HepG2 (cell line): ENCODE measurements at regions not wholly inside any gene's neighbourhood (a gene's known extent, or its start where the extent isn't known, plus 50 kb on each side); places are given as distances from the start of the nearest gene placed in this dataset.

ENCODE experiments used
- ATAC-seq: fragments of 200-7000 bp; cut with Tn5 transposase; 3 replicates; pipeline ENCODE4 v1.9.1; 2020; ENCODE audit warnings: mild to moderate bottlenecking, moderate library complexity
- BruUV-seq: library from RNA; stranded (reverse); fragments of 400-500 nt; replicated peaks from 2 replicates; lab custom pipeline; 2021; lab: Mats Ljungman, UMichigan
- CTCF ChIA-PET: fragments of 300-600 bp; formaldehyde crosslinking; extraction: SDS; loops from one replicate; lab custom pipeline; 2021; ENCODE audit warnings: low total read pairs, inconsistent platforms, low intra/inter-chr PET ratio; lab: Yijun Ruan, JAX
- POLR2A ChIA-PET: fragments of 350-600 bp; sonication (Branson Sonifier 250); formaldehyde crosslinking; loops from one replicate; lab custom pipeline; 2020; ENCODE audit warnings: antibody characterized with exemption, inconsistent platforms; lab: Yijun Ruan, JAX
- DNase-seq: peaks from one replicate; pipeline ENCODE4 v3.0.0-alpha.2; 2015; ENCODE audit warnings: low spot score
- FAIRE-seq: peaks from 3 replicates; lab custom pipeline; 2011; peaks lifted over from hg19 to GRCh38; lab: Jason Lieb, UNC
- H2AFZ ChIP-seq: one replicate; pipeline ENCODE4 v1.6.1; 2011; ENCODE audit warnings: low read length, inconsistent platforms
- H3K27ac ChIP-seq: fragments of 300-600 bp; 3 replicates; pipeline ENCODE4 v1.8.0; 2011; ENCODE audit warnings: mixed run types, mild to moderate bottlenecking, mixed read lengths, low read length, inconsistent platforms; ENCODE audit not compliant: insufficient read depth; ENCODE audit errors: extremely low read length
- H3K27me3 ChIP-seq, 2 experiments: fragments of 200-600 bp in 1 of 2; 2 replicates in 1 of 2; 3 replicates in 1 of 2; pipeline versions ENCODE4 v1.6.0 to v1.8.0; 2011; ENCODE audit warnings: low read length in 2 of 2, mild to moderate bottlenecking in 2 of 2, moderate library complexity in 2 of 2, inconsistent platforms in 1 of 2; ENCODE audit not compliant: insufficient read depth in 2 of 2, control insufficient read depth in 1 of 2
- H3K36me3 ChIP-seq, 2 experiments: fragments of 200-600 bp in 1 of 2; replicated peaks in 1 of 2; 2 replicates in 1 of 2; 3 replicates in 1 of 2; pipeline versions ENCODE4 v1.5.1 to v1.8.0; 2011; ENCODE audit warnings: low read length in 2 of 2, inconsistent platforms in 1 of 2; ENCODE audit not compliant: insufficient read depth in 2 of 2, control insufficient read depth in 1 of 2
- H3K4me1 ChIP-seq: 2 replicates; pipeline ENCODE4 v1.5.1; 2012; ENCODE audit warnings: low read length, inconsistent platforms; ENCODE audit not compliant: insufficient read depth
- H3K4me2 ChIP-seq: 2 replicates; pipeline ENCODE4 v1.6.0; 2011; ENCODE audit warnings: low read depth, low read length, inconsistent platforms
- H3K4me3 ChIP-seq, 3 experiments: fragments of 200-600 bp in 1 of 3; sonication (generic), shearing (Covaris generic) in 1 of 3; replicated peaks in 1 of 3; 2 replicates each; pipeline ENCODE4 v1.5.1; 2011 to 2016; ENCODE audit warnings: low read length in 3 of 3, inconsistent platforms in 2 of 3, low read depth in 2 of 3, mild to moderate bottlenecking in 2 of 3, control low read depth in 1 of 3, mixed read lengths in 1 of 3; ENCODE audit not compliant: insufficient read depth in 1 of 3
- H3K79me2 ChIP-seq: one replicate; pipeline ENCODE4 v1.6.1; 2011; ENCODE audit warnings: low read length, inconsistent platforms; ENCODE audit not compliant: insufficient read depth
- H3K9ac ChIP-seq: 2 replicates; pipeline ENCODE4 v1.6.0; 2011; ENCODE audit warnings: mild to moderate bottlenecking, low read depth, low read length, inconsistent platforms; ENCODE audit not compliant: insufficient read depth
- H3K9me3 ChIP-seq: 2 replicates; pipeline ENCODE4 v1.5.1; 2012; ENCODE audit warnings: mild to moderate bottlenecking, low read length
- H4K20me1 ChIP-seq: 2 replicates; pipeline ENCODE4 v1.6.0; 2011; ENCODE audit warnings: inconsistent platforms, mild to moderate bottlenecking, low read length, moderate library complexity; ENCODE audit not compliant: insufficient read depth
- HOXD1 ChIP-seq: sonication (generic); formaldehyde crosslinking; IDR thresholded peaks from 2 replicates; pipeline ENCODE4 v1.5.0; 2020; ENCODE audit warnings: missing genetic modification reagents
- SP140L ChIP-seq: sonication (generic); formaldehyde crosslinking; IDR thresholded peaks from 2 replicates; pipeline ENCODE4 v1.4.0; 2020; ENCODE audit warnings: missing genetic modification reagents, borderline replicate concordance
- ZNF20 ChIP-seq: sonication (generic); formaldehyde crosslinking; IDR thresholded peaks from 2 replicates; pipeline ENCODE4 v1.4.0; 2020; ENCODE audit warnings: mild to moderate bottlenecking, moderate library complexity, missing genetic modification reagents
- ZNF234 ChIP-seq: sonication (generic); formaldehyde crosslinking; conservative IDR thresholded peaks from 2 replicates; pipeline ENCODE4 v1.5.1; 2020; ENCODE audit warnings: mild to moderate bottlenecking, missing genetic modification reagents
- ZNF678 ChIP-seq: sonication (generic); formaldehyde crosslinking; IDR thresholded peaks from 2 replicates; pipeline ENCODE4 v1.4.0; 2020; ENCODE audit warnings: mild to moderate bottlenecking, missing genetic modification reagents
- ZNF720 ChIP-seq: sonication (generic); formaldehyde crosslinking; IDR thresholded peaks from 2 replicates; pipeline ENCODE4 v1.4.0; 2020; ENCODE audit warnings: missing genetic modification reagents
- ZNF775 ChIP-seq: sonication (generic); formaldehyde crosslinking; IDR thresholded peaks from 2 replicates; pipeline ENCODE4 v1.4.0; 2020; ENCODE audit warnings: missing genetic modification reagents, mild to moderate bottlenecking, moderate library complexity, borderline replicate concordance
- WGBS: methylation state at CpG from one replicate; pipeline ENCODE4 v1.1.6; 2017; ENCODE audit warnings: low lambda C conversion rate; 5-methylcytosine and 5-hydroxymethylcytosine counted together
- in situ Hi-C: cut with HindIII; loops from 2 replicates; pipeline ENCODE4 v1.10.0; 2017; ENCODE audit warnings: low pct_unique_long_range_greater_than_20kb; ENCODE audit not compliant: extremely low pct_ligation_motif_present
- intact Hi-C: fragments of 100-400 bp; cut with micrococcal nuclease; formaldehyde crosslinking; loops from one replicate; pipeline ENCODE4 v1.10.0; 2022; ENCODE audit not compliant: unreplicated experiment
- TF ChIP-seq, protein P1 (sequence below): IDR thresholded peaks from 2 replicates; pipeline ENCODE4 v1.6.1; 2016; ENCODE audit warnings: control low read depth
- TF ChIP-seq, protein P2 (sequence below): sonication (generic); formaldehyde crosslinking; IDR thresholded peaks from 2 replicates; pipeline ENCODE4 v1.4.0; 2020; ENCODE audit warnings: missing genetic modification reagents
- TF ChIP-seq, protein P3 (sequence below): sonication (generic); formaldehyde crosslinking; IDR thresholded peaks from 2 replicates; pipeline ENCODE4 v1.4.0; 2020; ENCODE audit warnings: missing genetic modification reagents, borderline replicate concordance
- TF ChIP-seq, protein P4 (sequence below): sonication (generic); formaldehyde crosslinking; IDR thresholded peaks from 2 replicates; pipeline ENCODE4 v1.4.0; 2020; ENCODE audit warnings: mild to moderate bottlenecking, missing genetic modification reagents
- TF ChIP-seq, protein P5 (sequence below): sonication (generic); formaldehyde crosslinking; IDR thresholded peaks from 2 replicates; pipeline ENCODE4 v1.4.0; 2020; ENCODE audit warnings: missing genetic modification reagents
- TF ChIP-seq, protein P6 (sequence below): sonication (generic); formaldehyde crosslinking; IDR thresholded peaks from 2 replicates; pipeline ENCODE4 v1.4.0; 2020; ENCODE audit warnings: mild to moderate bottlenecking, low read depth, missing genetic modification reagents

DNA sequence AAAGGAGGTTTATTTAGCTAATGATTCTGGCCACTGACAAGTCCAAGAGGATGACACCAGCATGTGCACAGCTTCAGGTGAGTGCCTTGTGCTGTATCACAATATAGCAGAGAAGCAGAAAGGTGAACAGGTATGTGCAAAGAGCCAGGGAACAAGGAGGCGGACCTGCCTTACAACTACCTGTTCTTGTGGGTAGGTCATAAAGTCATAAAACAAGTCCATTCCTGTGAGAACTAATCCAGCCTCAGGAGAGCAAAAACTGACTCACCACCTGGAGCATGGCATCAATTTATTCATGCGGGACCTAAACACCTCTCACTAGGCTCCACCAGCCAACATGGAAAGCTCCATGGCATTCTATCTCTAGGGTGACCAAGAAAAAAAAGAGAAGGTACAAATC lies 234.2 kb downstream of the ASXL3 start:
- Histone ChIP-seq H2AFZ (no peak overlapping the region), H3K9ac (no peak overlapping the region), H3K36me3 (no peaks in the 10 kb centered on the region), H3K27me3 (no peaks in the 10 kb centered on the region), H3K9me3 (no peaks in the 10 kb centered on the region), H3K27ac (no peak overlapping the region), H3K79me2 (no peaks in the 10 kb centered on the region), H3K4me2 (no peak overlapping the region), H3K4me3 (no peak overlapping the region), H4K20me1 (no peaks in the 10 kb centered on the region), H3K4me1 (no peaks in the 10 kb centered on the region)
- ATAC-seq (no peak), DNase-seq (no peak), FAIRE-seq (no peak)
- CTCF ChIA-PET = no interaction called here
- in situ Hi-C loops (no loop called here), intact Hi-C loops (no loop called here)
- 31% methylated on average over 2 of the region's 2 CpGs for whole genome bisulfite sequencing
- no TSS peak for BruUV-seq
- POLR2A ChIA-PET = no interaction called here
- no peak for TF ChIP-seq ZNF20
- TF ChIP-seq, protein P1, sequence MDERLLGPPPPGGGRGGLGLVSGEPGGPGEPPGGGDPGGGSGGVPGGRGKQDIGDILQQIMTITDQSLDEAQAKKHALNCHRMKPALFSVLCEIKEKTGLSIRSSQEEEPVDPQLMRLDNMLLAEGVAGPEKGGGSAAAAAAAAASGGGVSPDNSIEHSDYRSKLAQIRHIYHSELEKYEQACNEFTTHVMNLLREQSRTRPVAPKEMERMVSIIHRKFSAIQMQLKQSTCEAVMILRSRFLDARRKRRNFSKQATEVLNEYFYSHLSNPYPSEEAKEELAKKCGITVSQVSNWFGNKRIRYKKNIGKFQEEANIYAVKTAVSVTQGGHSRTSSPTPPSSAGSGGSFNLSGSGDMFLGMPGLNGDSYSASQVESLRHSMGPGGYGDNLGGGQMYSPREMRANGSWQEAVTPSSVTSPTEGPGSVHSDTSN (CRISPR knock-in tag) = no peak
- no peak for TF ChIP-seq ZNF775
- TF ChIP-seq SP140L (CRISPR knock-in tag) = no peak
- TF ChIP-seq, protein P2, sequence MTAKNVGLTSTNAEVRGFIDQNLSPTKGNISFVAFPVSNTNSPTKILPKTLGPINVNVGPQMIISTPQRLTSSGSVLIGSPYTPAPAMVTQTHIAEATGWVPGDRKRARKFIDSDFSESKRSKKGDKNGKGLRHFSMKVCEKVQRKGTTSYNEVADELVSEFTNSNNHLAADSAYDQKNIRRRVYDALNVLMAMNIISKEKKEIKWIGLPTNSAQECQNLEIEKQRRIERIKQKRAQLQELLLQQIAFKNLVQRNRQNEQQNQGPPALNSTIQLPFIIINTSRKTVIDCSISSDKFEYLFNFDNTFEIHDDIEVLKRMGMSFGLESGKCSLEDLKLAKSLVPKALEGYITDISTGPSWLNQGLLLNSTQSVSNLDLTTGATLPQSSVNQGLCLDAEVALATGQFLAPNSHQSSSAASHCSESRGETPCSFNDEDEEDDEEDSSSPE (CRISPR knock-in tag) = no peak
- TF ChIP-seq ZNF234 = no peak
- TF ChIP-seq, protein P3, sequence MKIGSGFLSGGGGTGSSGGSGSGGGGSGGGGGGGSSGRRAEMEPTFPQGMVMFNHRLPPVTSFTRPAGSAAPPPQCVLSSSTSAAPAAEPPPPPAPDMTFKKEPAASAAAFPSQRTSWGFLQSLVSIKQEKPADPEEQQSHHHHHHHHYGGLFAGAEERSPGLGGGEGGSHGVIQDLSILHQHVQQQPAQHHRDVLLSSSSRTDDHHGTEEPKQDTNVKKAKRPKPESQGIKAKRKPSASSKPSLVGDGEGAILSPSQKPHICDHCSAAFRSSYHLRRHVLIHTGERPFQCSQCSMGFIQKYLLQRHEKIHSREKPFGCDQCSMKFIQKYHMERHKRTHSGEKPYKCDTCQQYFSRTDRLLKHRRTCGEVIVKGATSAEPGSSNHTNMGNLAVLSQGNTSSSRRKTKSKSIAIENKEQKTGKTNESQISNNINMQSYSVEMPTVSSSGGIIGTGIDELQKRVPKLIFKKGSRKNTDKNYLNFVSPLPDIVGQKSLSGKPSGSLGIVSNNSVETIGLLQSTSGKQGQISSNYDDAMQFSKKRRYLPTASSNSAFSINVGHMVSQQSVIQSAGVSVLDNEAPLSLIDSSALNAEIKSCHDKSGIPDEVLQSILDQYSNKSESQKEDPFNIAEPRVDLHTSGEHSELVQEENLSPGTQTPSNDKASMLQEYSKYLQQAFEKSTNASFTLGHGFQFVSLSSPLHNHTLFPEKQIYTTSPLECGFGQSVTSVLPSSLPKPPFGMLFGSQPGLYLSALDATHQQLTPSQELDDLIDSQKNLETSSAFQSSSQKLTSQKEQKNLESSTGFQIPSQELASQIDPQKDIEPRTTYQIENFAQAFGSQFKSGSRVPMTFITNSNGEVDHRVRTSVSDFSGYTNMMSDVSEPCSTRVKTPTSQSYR = no peak
- TF ChIP-seq, protein P4, sequence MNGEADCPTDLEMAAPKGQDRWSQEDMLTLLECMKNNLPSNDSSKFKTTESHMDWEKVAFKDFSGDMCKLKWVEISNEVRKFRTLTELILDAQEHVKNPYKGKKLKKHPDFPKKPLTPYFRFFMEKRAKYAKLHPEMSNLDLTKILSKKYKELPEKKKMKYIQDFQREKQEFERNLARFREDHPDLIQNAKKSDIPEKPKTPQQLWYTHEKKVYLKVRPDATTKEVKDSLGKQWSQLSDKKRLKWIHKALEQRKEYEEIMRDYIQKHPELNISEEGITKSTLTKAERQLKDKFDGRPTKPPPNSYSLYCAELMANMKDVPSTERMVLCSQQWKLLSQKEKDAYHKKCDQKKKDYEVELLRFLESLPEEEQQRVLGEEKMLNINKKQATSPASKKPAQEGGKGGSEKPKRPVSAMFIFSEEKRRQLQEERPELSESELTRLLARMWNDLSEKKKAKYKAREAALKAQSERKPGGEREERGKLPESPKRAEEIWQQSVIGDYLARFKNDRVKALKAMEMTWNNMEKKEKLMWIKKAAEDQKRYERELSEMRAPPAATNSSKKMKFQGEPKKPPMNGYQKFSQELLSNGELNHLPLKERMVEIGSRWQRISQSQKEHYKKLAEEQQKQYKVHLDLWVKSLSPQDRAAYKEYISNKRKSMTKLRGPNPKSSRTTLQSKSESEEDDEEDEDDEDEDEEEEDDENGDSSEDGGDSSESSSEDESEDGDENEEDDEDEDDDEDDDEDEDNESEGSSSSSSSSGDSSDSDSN (CRISPR knock-in tag) = no peak
- TF ChIP-seq HOXD1 (CRISPR knock-in tag) = no peak
- TF ChIP-seq, protein P5, sequence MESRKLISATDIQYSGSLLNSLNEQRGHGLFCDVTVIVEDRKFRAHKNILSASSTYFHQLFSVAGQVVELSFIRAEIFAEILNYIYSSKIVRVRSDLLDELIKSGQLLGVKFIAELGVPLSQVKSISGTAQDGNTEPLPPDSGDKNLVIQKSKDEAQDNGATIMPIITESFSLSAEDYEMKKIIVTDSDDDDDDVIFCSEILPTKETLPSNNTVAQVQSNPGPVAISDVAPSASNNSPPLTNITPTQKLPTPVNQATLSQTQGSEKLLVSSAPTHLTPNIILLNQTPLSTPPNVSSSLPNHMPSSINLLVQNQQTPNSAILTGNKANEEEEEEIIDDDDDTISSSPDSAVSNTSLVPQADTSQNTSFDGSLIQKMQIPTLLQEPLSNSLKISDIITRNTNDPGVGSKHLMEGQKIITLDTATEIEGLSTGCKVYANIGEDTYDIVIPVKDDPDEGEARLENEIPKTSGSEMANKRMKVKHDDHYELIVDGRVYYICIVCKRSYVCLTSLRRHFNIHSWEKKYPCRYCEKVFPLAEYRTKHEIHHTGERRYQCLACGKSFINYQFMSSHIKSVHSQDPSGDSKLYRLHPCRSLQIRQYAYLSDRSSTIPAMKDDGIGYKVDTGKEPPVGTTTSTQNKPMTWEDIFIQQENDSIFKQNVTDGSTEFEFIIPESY (CRISPR knock-in tag) = no peak
- no peak for TF ChIP-seq ZNF678 (CRISPR knock-in tag)
- TF ChIP-seq, protein P6, sequence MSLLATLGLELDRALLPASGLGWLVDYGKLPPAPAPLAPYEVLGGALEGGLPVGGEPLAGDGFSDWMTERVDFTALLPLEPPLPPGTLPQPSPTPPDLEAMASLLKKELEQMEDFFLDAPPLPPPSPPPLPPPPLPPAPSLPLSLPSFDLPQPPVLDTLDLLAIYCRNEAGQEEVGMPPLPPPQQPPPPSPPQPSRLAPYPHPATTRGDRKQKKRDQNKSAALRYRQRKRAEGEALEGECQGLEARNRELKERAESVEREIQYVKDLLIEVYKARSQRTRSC (CRISPR knock-in tag) = no peak
- TF ChIP-seq ZNF720 (CRISPR knock-in tag) = no peak
